Ishikawa (cell line): ENCODE measurements at regions not wholly inside any gene's neighbourhood (a gene's known extent, or its start where the extent isn't known, plus 50 kb on each side); places are given as distances from the start of the nearest gene placed in this dataset.

Experiments used
- CEBPB ChIP-seq: IDR thresholded peaks from 2 replicates; pipeline ENCODE4 v1.6.1; 2012
- CREB1 ChIP-seq: IDR thresholded peaks from 2 replicates; pipeline ENCODE4 v1.6.1; 2012; ENCODE audit warnings: low read depth
- EGR1 ChIP-seq: IDR thresholded peaks from 2 replicates; pipeline ENCODE4 v1.6.1; 2012
- EP300 ChIP-seq: IDR thresholded peaks from 2 replicates; pipeline ENCODE4 v1.6.1; 2012; ENCODE audit warnings: borderline replicate concordance
- FOXM1 ChIP-seq: IDR thresholded peaks from 2 replicates; pipeline ENCODE4 v1.6.1; 2012; ENCODE audit warnings: low read depth, borderline replicate concordance
- MAX ChIP-seq: IDR thresholded peaks from 2 replicates; pipeline ENCODE4 v1.6.1; 2012
- NFIC ChIP-seq: IDR thresholded peaks from 2 replicates; pipeline ENCODE4 v1.6.1; 2012
- RAD21 ChIP-seq: IDR thresholded peaks from 2 replicates; pipeline ENCODE4 v1.6.1; 2012; ENCODE audit warnings: low read depth
- REST ChIP-seq: IDR thresholded peaks from 2 replicates; pipeline ENCODE4 v1.6.1; 2012; ENCODE audit warnings: low read depth, mild to moderate bottlenecking
- TAF1 ChIP-seq: IDR thresholded peaks from 2 replicates; pipeline ENCODE4 v1.6.1; 2012; ENCODE audit warnings: low read depth, mild to moderate bottlenecking
- TCF12 ChIP-seq: IDR thresholded peaks from 2 replicates; pipeline ENCODE4 v1.6.1; 2012; ENCODE audit warnings: low read depth
- TEAD4 ChIP-seq: IDR thresholded peaks from 2 replicates; pipeline ENCODE4 v1.6.1; 2012
- USF1 ChIP-seq: IDR thresholded peaks from 2 replicates; pipeline ENCODE4 v1.6.1; 2012
- YY1 ChIP-seq: IDR thresholded peaks from 2 replicates; pipeline ENCODE4 v1.6.1; 2012; ENCODE audit warnings: low read depth
- ZBTB7A ChIP-seq: IDR thresholded peaks from 2 replicates; pipeline ENCODE4 v1.6.1; 2012; ENCODE audit warnings: low read depth

- TF ChIP-seq FOXM1 (no peak), YY1 (no peak), CEBPB (no peak)
These were observed 68.2 kb upstream of the MBOAT2 start for GRCh38 chr2:9071584-9072124.

- peak; percentile 85 for TF ChIP-seq MAX
- no peak for TF ChIP-seq EGR1
- TF ChIP-seq TEAD4: 0 out of 2 replicates have a peak, but pooled peaks have one; percentile 14
- TF ChIP-seq RAD21: no peak
- TF ChIP-seq USF1: peak; percentile 95
- TF ChIP-seq EP300: peak; percentile 52; the same call in 1 of the 2 replicates
- no peak for TF ChIP-seq TAF1
- 0 out of 2 replicates have a peak, but pooled peaks have one; percentile 26 for TF ChIP-seq TCF12
- TF ChIP-seq NFIC: 0 out of 2 replicates have a peak, but pooled peaks have one; percentile 13
These were observed 67.5 kb upstream of the MBOAT2 start for GRCh38 chr2:9071032-9071431.

- TF ChIP-seq TCF12: no peak
- TF ChIP-seq FOXM1: no peak
- TF ChIP-seq CREB1: no peak
- TF ChIP-seq ZBTB7A: no peak
- TF ChIP-seq TAF1: no peak
These were observed 66.1 kb upstream of the MBOAT2 start for GRCh38 chr2:9069543-9069942.

- no peak for TF ChIP-seq EGR1
- no peak for TF ChIP-seq CREB1
- TF ChIP-seq YY1: no peak
- no peak for TF ChIP-seq REST
- no peak for TF ChIP-seq TEAD4
- no peak for TF ChIP-seq MAX
- no peak for TF ChIP-seq TCF12
- TF ChIP-seq ZBTB7A: no peak
- no peak for TF ChIP-seq RAD21
- TF ChIP-seq NFIC: no peak
- no peak for TF ChIP-seq USF1
- TF ChIP-seq EP300: no peak
- TF ChIP-seq TAF1: no peak
- TF ChIP-seq CEBPB: no peak
These were observed 62.4 kb upstream of the MBOAT2 start for GRCh38 chr2:9065901-9066300.

- no peak for TF ChIP-seq EP300
- TF ChIP-seq CEBPB: no peak
- TF ChIP-seq NFIC: no peak
- TF ChIP-seq USF1: no peak
- no peak for TF ChIP-seq TAF1
- TF ChIP-seq RAD21: no peak
- TF ChIP-seq MAX: no peak
- no peak for TF ChIP-seq YY1
- TF ChIP-seq CREB1: no peak
- TF ChIP-seq FOXM1: no peak
These were observed 59.6 kb upstream of the MBOAT2 start for GRCh38 chr2:9063023-9063606.

- no peak for TF ChIP-seq NFIC
- no peak for TF ChIP-seq ZBTB7A
- TF ChIP-seq TAF1: no peak
- TF ChIP-seq REST: no peak
- no peak for TF ChIP-seq RAD21
- TF ChIP-seq TEAD4: no peak
- no peak for TF ChIP-seq CEBPB
- TF ChIP-seq MAX: no peak
- TF ChIP-seq TCF12: no peak
- TF ChIP-seq USF1: no peak
- TF ChIP-seq YY1: no peak
- no peak for TF ChIP-seq FOXM1
- no peak for TF ChIP-seq CREB1
- TF ChIP-seq EP300: no peak
- TF ChIP-seq EGR1: no peak
These were observed 57.3 kb upstream of the MBOAT2 start for GRCh38 chr2:9060819-9061218.
